Spleen (tissue), 11 donors: ENCODE measurements at regions not wholly inside any gene's neighbourhood (a gene's known extent, or its start where the extent isn't known, plus 50 kb on each side); places are given as distances from the start of the nearest gene placed in this dataset.

Experiments
- DNase-seq: peaks from one replicate; pipeline ENCODE4 v3.0.0-alpha.2; 2020
- H3K27ac ChIP-seq, 8 donors: fragments of 200-600 bp; sonication (generic) in 7 of 8; 1 replicate in 4 of 8; 2 replicates in 4 of 8; pipeline versions ENCODE4 v1.5.0 to v1.8.0; 2016 to 2021; ENCODE audit warnings: inconsistent platforms in 4 of 8, mild to moderate bottlenecking in 4 of 8, moderate library complexity in 1 of 8
- H3K27me3 ChIP-seq, 7 donors: fragments of 200-600 bp; sonication (generic) in 6 of 7; replicated peaks in 1 of 7; 1 replicate in 4 of 7; 2 replicates in 3 of 7; pipeline versions ENCODE4 v1.5.0 to v1.8.0; 2016 to 2021; ENCODE audit warnings: inconsistent platforms in 3 of 7, mild to moderate bottlenecking in 1 of 7
- H3K36me3 ChIP-seq, 6 donors: fragments of 200-600 bp; sonication (generic) in 5 of 6; 1 replicate in 4 of 6; 2 replicates in 2 of 6; pipeline versions ENCODE4 v1.5.0 to v1.8.0; 2016 to 2021; ENCODE audit warnings: inconsistent platforms in 2 of 6
- H3K4me1 ChIP-seq, 6 donors: fragments of 200-600 bp; sonication (generic) in 5 of 6; 1 replicate in 3 of 6; 2 replicates in 3 of 6; pipeline versions ENCODE4 v1.5.0 to v1.8.0; 2016 to 2021; ENCODE audit warnings: inconsistent platforms in 3 of 6
- H3K4me3 ChIP-seq, 8 donors: fragments of 200-600 bp; sonication (generic) in 7 of 8; 1 replicate in 4 of 8; 2 replicates in 4 of 8; pipeline versions ENCODE4 v1.5.0 to v1.8.0; 2016 to 2021; ENCODE audit warnings: inconsistent platforms in 4 of 8, mild to moderate bottlenecking in 4 of 8, moderate library complexity in 2 of 8
- H3K9me3 ChIP-seq, 8 donors: fragments of 200-600 bp; sonication (generic) in 7 of 8; 1 replicate in 4 of 8; 2 replicates in 4 of 8; pipeline versions ENCODE4 v1.5.0 to v1.8.0; 2016 to 2021; ENCODE audit warnings: inconsistent platforms in 4 of 8
- POLR2A ChIP-seq, 3 donors: fragments of 450-650 bp; IDR thresholded peaks; one replicate each; pipeline ENCODE4 v1.5.1; 2017; ENCODE audit warnings: antibody characterized with exemption in 3 of 3, mild to moderate bottlenecking in 1 of 3
- POLR2AphosphoS5 ChIP-seq, 3 donors: sonication (generic); formaldehyde crosslinking; IDR thresholded peaks; one replicate each; pipeline ENCODE4 v1.5.1; 2017; ENCODE audit warnings: antibody characterized with exemption in 3 of 3
- WGBS, 5 donors: extraction: QIAGEN DNeasy Blood & Tissue Kit in 3 of 5; methylation state at CpG; one replicate each; pipeline versions ENCODE4 v1.1.5 to v1.1.7; 2013 to 2018; 5-methylcytosine and 5-hydroxymethylcytosine counted together
- intact Hi-C: fragments of 100-400 bp; cut with DNase I; formaldehyde crosslinking; loops from one replicate; pipeline ENCODE4 v1.15.0; 2023; ENCODE audit warnings: low total_unique reads
- small RNA-seq, 4 donors: library from RNA; depleted of rRNA; stranded (forward); fragments of <200 nt; gene quantifications; one replicate each; pipeline ENCODE3, GENCODE V24; 2016
- TF ChIP-seq, protein P1 (sequence below), 11 experiments: fragments of 200-600 bp in 7 of 11; fragments of 450-650 bp in 4 of 11; sonication (generic) in 4 of 11; IDR thresholded peaks in 8 of 11; conservative IDR thresholded peaks in 3 of 11; 1 replicate in 7 of 11; 2 replicates in 4 of 11; pipeline versions ENCODE4 v1.4.0 to v1.8.0; 2016 to 2021; ENCODE audit warnings: antibody characterized with exemption in 11 of 11, inconsistent platforms in 4 of 11, mild to moderate bottlenecking in 1 of 11
- donor health status: healthy with polysubstance abuse.
- donor health status: DM: no; HTN: no; CAD: no; lungs with moderate emphysema.
- donor health status: DM: no; HTN: no; CAD: no.
- donor health status: Bipolar disorder and iron deficiency.
- donor health status: healthy.
- donor health status: DM: no; HTN: no; CAD: no.
- donor health status: DM: yes; HTN: yes; CAD: no.

DNA sequence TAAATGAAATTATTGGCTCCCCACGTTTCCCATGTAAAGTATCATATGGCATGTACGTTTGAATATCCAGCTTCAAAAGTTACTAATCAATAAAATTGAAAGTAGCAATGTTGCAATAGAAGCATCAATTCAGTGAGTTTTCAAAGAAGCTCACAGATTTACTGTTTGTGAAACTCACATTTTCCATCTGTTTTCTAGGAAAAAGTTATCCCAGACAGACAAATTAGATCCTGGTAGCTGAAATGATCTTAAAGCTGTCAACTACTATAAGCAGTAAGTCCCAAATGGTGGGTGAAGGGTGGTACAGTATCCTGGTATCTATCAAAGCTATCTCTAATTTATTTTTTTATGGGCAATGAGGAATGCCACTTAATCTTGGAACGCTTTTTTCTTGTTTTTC is 60.7 kb upstream of the MXRA5 start:
- no peaks in the 10 kb centered on the region for H3K36me3 ChIP-seq
- no peak overlapping the region for H3K27ac ChIP-seq
- no peaks in the 10 kb centered on the region for H3K4me1 ChIP-seq
- H3K4me3 ChIP-seq, result no peak overlapping the region
- WGBS, 5 donors, result 59 to 88% (median 75%) methylated on average over 3 of the region's 3 CpGs
- no peaks in the 10 kb centered on the region for H3K27me3 ChIP-seq
- no peak for DNase-seq
- H3K9me3 ChIP-seq, result peaks cover 0 to under 1% (median 0%) of the 10 kb centered on the region in 8 donors
- TF ChIP-seq POLR2AphosphoS5 (IDR thresholded peaks at IDR 0.05) (no peak), POLR2A (IDR thresholded peaks at IDR 0.05) (no peak)
- TF ChIP-seq, protein P1, sequence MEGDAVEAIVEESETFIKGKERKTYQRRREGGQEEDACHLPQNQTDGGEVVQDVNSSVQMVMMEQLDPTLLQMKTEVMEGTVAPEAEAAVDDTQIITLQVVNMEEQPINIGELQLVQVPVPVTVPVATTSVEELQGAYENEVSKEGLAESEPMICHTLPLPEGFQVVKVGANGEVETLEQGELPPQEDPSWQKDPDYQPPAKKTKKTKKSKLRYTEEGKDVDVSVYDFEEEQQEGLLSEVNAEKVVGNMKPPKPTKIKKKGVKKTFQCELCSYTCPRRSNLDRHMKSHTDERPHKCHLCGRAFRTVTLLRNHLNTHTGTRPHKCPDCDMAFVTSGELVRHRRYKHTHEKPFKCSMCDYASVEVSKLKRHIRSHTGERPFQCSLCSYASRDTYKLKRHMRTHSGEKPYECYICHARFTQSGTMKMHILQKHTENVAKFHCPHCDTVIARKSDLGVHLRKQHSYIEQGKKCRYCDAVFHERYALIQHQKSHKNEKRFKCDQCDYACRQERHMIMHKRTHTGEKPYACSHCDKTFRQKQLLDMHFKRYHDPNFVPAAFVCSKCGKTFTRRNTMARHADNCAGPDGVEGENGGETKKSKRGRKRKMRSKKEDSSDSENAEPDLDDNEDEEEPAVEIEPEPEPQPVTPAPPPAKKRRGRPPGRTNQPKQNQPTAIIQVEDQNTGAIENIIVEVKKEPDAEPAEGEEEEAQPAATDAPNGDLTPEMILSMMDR (IDR thresholded peaks at IDR 0.05 in 8 of 11, conservative IDR thresholded peaks at IDR 0.05 in 3 of 11), result no peak
- intact Hi-C loops, result no loop called here

- WGBS, 5 donors, result 83 to 100% (median 95%) methylated on average over 1 of the region's 1 CpG
- Histone ChIP-seq H3K36me3 (no peaks in the 10 kb centered on the region), H3K4me1 (no peaks in the 10 kb centered on the region), H3K9me3 (no peaks in the 10 kb centered on the region), H3K27ac (no peak overlapping the region), H3K4me3 (no peak overlapping the region), H3K27me3 (no peaks in the 10 kb centered on the region)
- no peak for DNase-seq
- intact Hi-C loops, result no loop called here
- no peak for TF ChIP-seq POLR2AphosphoS5 (IDR thresholded peaks at IDR 0.05)
- TF ChIP-seq POLR2A (IDR thresholded peaks at IDR 0.05), result no peak
These were observed 57.3 kb upstream of the MXRA5 start for GRCh38 chrX:3403748-3404147.

Small RNA genes in the stretch of these regions (small RNA-seq; reads per million reads assigned to genes)
- 0 reads per million in 4 donors for gene SNORA48B
